WERI-Rb-1 (cell line): ENCODE measurements at regions not wholly inside any gene's neighbourhood (a gene's known extent, or its start where the extent isn't known, plus 50 kb on each side); places are given as distances from the start of the nearest gene placed in this dataset.
A peak's percentile ranks its signal among the peaks of the same experiment; 100 is the strongest.
"Not testable (repeated sequence)": the region's sequence is repeated elsewhere in the genome, so short reads cannot be mapped to it uniquely, and the experiment has no call there.

Experiments
- DNase-seq: peaks from one replicate; pipeline ENCODE4 v3.0.0-alpha.2; 2020
- H3K27ac ChIP-seq: fragments of 250-450 bp; sonication (Bioruptor Pico); 2 replicates; pipeline ENCODE4 v1.5.1; 2020; ENCODE audit warnings: mild to moderate bottlenecking, moderate library complexity
- H3K27me3 ChIP-seq: fragments of 250-450 bp; sonication (Bioruptor Pico); 2 replicates; pipeline ENCODE4 v1.5.1; 2021; ENCODE audit warnings: mild to moderate bottlenecking, low read depth, moderate library complexity; ENCODE audit not compliant: insufficient read depth, severe bottlenecking
- H3K36me3 ChIP-seq: fragments of 250-450 bp; sonication (Bioruptor Pico); 2 replicates; pipeline ENCODE4 v1.5.1; 2020; ENCODE audit warnings: mild to moderate bottlenecking, moderate library complexity
- H3K4me3 ChIP-seq: 2 replicates; pipeline ENCODE4 v1.5.1; 2011; ENCODE audit warnings: low read depth, mild to moderate bottlenecking, control low read depth, low read length
- H3K9me3 ChIP-seq: fragments of 250-450 bp; sonication (Bioruptor Pico); 2 replicates; pipeline ENCODE4 v1.5.1; 2021; ENCODE audit warnings: mild to moderate bottlenecking, moderate library complexity; ENCODE audit not compliant: severe bottlenecking
- TF ChIP-seq, protein P1 (sequence below): IDR thresholded peaks from 2 replicates; pipeline ENCODE4 v1.5.1; 2011; ENCODE audit warnings: low read depth, mild to moderate bottlenecking, control low read depth, inconsistent platforms, low read length

DNA sequence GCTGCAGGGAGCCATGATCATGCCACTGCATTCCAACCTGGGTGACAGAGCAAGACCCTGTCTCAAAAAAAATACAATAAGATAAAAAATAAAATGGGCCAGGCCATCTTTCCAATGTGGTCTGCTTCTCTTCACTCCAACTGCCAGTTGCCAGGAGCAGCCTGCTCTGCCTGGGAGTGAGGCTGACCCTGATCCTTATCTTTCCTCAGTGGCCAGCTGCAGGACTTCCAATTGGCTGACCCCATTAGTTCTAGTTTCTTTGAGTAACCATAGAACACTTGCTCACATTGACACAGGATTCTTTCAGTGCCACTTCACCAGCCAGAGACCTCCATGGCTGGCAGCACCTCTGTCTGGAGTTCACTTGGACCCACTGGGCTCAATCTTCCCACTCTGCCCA lies 258.6 kb downstream of the MID1IP1 start:
- Histone ChIP-seq H3K4me3 (no peak overlapping the region), H3K27me3 (no peaks in the 10 kb centered on the region), H3K9me3 (no peaks in the 10 kb centered on the region), H3K27ac (no peak overlapping the region), H3K36me3 (no peaks in the 10 kb centered on the region)
- TF ChIP-seq, protein P1, sequence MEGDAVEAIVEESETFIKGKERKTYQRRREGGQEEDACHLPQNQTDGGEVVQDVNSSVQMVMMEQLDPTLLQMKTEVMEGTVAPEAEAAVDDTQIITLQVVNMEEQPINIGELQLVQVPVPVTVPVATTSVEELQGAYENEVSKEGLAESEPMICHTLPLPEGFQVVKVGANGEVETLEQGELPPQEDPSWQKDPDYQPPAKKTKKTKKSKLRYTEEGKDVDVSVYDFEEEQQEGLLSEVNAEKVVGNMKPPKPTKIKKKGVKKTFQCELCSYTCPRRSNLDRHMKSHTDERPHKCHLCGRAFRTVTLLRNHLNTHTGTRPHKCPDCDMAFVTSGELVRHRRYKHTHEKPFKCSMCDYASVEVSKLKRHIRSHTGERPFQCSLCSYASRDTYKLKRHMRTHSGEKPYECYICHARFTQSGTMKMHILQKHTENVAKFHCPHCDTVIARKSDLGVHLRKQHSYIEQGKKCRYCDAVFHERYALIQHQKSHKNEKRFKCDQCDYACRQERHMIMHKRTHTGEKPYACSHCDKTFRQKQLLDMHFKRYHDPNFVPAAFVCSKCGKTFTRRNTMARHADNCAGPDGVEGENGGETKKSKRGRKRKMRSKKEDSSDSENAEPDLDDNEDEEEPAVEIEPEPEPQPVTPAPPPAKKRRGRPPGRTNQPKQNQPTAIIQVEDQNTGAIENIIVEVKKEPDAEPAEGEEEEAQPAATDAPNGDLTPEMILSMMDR, result no peak
- no peak for DNase-seq

DNA sequence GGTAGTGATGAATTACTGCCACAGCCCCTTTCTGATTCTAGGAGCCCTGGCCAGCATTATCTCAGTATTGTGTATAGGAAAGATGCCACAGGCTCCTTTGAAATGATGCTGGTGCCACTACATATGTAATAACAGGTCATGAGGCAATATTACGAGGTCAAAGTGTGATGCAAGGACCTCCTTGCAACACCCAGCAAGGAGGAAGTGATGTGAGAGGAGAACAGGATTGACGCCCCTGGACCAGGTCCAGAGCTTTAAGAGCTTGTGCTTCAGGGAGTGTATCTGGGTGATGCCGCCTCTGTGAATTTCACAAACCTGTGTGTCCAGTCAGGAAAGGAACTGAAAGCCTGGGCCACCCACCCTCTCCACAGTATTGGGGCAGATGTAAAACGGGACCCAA lies 261.8 kb downstream of the MID1IP1 start:
- Histone ChIP-seq H3K36me3 (no peaks in the 10 kb centered on the region), H3K27ac (no peak overlapping the region), H3K9me3 (no peaks in the 10 kb centered on the region), H3K4me3 (no peak overlapping the region), H3K27me3 (no peaks in the 10 kb centered on the region)
- TF ChIP-seq, protein P1, result no peak
- DNase-seq, result no peak

DNA sequence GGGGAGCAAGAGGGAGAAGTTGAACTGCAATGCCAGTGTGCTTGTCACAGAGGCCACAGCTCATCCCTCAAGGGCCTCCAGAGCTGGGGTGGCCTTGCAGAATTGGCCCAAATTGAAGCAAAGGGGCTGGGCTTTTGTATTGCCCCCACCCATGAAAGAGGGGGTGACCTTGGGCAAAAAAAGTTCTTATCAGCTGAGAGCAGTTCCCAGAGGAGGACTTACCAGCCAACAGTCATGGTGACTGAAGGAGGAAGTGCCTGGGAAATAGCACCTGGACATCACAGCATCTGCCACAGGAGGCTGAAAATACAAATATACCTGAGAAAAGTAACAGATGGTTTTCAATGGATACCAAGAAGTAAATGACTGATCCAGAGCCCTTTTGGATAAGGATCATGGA lies 262.4 kb downstream of the MID1IP1 start:
- Histone ChIP-seq H3K27me3 (no peaks in the 10 kb centered on the region), H3K27ac (no peak overlapping the region), H3K36me3 (no peaks in the 10 kb centered on the region), H3K4me3 (no peak overlapping the region), H3K9me3 (peaks cover under 1% of the 10 kb centered on the region)
- TF ChIP-seq, protein P1, result no peak
- no peak for DNase-seq

DNA sequence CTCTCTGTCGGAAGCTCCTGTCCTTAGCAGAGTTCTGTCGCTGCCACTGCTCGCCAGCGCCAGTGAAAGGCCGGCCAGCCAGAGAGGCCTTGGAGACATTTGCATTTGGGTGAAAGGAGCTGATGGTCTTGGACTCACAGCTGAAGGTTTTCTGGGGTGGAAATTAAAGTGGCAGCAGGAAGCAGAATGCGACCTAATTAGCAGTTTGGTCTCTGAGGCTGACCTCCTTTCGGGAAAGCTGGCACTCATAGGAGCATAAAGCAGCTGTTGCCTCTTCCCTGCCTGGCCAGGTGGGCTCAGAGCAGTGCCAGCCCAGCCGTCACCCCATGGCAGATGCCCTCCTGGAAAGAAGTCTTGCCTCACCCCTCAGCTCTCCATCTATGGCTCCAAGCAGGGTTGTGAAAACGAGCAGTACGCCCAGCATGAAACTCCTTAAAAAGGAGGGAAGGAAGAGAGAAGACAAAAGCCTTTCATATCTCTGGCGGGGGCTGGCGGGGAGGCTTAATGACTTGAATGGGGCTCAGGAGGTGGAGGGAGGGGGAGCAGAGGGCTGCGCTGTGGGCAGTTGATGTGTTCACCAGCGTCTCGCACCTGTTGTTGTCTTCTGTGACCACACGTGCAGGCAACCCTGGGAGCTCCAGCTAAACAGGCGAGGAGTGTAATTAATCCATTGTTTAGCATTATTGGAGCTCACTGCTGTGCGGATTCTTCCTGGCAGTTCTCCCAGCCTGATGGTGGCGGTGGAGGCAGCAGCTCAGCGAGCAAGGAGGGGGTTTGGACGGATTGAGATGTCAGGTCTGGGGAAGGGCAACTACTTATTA lies 264.0 kb downstream of the MID1IP1 start:
- H3K4me3 ChIP-seq, result no peak overlapping the region
- no peaks in the 10 kb centered on the region for H3K36me3 ChIP-seq
- no peaks in the 10 kb centered on the region for H3K27me3 ChIP-seq
- H3K9me3 ChIP-seq, result peaks cover 5% of the 10 kb centered on the region
- TF ChIP-seq, protein P1, result no peak
- peak; percentile 36 for DNase-seq
- H3K27ac ChIP-seq, result no peak overlapping the region

DNA sequence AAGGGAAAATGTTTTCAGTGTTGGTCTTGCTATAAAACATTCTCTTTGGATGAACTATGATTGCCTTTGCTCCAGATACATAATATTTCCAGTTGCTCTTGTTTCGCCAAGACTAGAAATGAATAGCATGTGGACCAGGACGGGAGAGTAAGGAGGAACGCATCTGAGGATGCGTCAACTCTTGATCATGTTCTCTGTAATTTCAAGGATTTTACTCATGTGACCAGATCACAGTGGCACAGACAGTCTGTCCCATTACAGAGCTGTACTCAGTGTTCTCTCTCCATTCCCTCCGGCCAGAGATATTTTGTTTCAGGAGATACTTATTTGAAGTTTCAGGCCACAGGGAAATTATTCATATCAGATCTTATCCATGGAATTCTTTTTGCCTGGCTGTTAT lies 266.6 kb downstream of the MID1IP1 start:
- no peak for DNase-seq
- TF ChIP-seq, protein P1, result no peak
- Histone ChIP-seq H3K9me3 (peaks cover 5% of the 10 kb centered on the region), H3K27ac (no peak overlapping the region), H3K36me3 (no peaks in the 10 kb centered on the region), H3K27me3 (no peaks in the 10 kb centered on the region), H3K4me3 (no peak overlapping the region)

DNA sequence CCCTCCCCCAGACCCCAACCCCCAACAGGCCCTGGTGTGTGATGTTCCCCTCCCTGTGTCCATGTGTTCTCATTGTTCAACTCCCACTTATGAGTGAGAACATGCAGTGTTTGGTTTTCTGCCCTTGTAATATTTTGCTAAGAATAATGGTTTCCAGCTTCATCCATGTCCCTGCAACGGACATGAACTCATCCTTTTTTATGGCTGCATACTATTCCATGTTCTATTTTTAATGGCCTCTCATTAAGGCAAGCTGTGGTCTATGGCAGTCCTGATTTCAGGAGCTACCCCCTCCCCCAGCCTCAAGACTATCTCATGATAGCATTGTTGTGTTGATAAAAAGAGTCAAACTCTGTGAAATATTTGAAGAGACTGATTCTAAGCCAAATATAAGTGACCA lies 267.4 kb downstream of the MID1IP1 start:
- DNase-seq, H3K36me3 ChIP-seq, H3K9me3 ChIP-seq, H3K4me3 ChIP-seq, H3K27me3 ChIP-seq, H3K27ac ChIP-seq: not testable (repeated sequence)
